ENCODE measurements at regions not wholly inside any gene's neighbourhood (a gene's known extent, or its start where the extent isn't known, plus 50 kb on each side); places are given as distances from the start of the nearest gene placed in this dataset.

DNA sequence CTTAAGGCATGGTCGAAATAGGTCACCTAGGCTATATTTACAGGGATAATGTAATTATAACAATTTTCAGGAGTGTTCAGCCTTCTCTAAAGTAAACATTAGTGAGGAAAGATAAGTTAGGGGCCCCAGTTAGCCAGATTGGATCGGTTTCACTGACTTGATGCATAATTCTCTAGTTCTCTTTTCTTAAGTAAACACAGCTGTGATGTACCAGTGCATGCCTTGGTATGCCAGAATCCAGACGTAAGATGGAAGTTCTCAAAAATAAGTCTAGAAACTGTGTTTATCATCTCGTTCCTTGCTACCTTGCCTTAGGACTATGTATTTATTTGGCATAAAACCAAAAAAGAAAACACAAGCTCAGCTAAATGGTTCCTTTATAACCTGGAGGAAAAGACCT lies 442.2 kb upstream of the CLINT1 start:
- 49% methylated on average over 4 of the region's 4 CpGs for WGBS (ENCODE audit: insufficient coverage)
- DNase-seq, result no peak
- H3K9me3 Mint-ChIP-seq, result peaks cover 4 to 6% of the 10 kb centered on the region in 2 donors
- Histone ChIP-seq H3K36me3 (ENCODE audit: control insufficient read depth, insufficient read depth, low read length) (no peaks in the 10 kb centered on the region), H3K27me3 (ENCODE audit: control insufficient read depth, insufficient read depth, low read length) (no peaks in the 10 kb centered on the region), H3K27ac (ENCODE audit: low read length) (no peak overlapping the region), H3K9me3 (ENCODE audit: control insufficient read depth, insufficient read depth, low read length) (no peaks in the 10 kb centered on the region), H3K4me3 (ENCODE audit: low read length) (no peak overlapping the region), H3K4me1 (ENCODE audit: control insufficient read depth, insufficient read depth, low read length) (no peaks in the 10 kb centered on the region)
- H3K27ac Mint-ChIP-seq, result no peak overlapping the region
- peaks cover 0 to 3% of the 10 kb centered on the region in 2 donors for H3K27me3 Mint-ChIP-seq (ENCODE audit: low read depth in 2 of 2)
- H3K4me3 Mint-ChIP-seq, result no peak overlapping the region
- intact Hi-C loops (cut with micrococcal nuclease), result no loop called here
- no peaks in the 10 kb centered on the region for H3K4me1 Mint-ChIP-seq
- TF ChIP-seq, protein P1, sequence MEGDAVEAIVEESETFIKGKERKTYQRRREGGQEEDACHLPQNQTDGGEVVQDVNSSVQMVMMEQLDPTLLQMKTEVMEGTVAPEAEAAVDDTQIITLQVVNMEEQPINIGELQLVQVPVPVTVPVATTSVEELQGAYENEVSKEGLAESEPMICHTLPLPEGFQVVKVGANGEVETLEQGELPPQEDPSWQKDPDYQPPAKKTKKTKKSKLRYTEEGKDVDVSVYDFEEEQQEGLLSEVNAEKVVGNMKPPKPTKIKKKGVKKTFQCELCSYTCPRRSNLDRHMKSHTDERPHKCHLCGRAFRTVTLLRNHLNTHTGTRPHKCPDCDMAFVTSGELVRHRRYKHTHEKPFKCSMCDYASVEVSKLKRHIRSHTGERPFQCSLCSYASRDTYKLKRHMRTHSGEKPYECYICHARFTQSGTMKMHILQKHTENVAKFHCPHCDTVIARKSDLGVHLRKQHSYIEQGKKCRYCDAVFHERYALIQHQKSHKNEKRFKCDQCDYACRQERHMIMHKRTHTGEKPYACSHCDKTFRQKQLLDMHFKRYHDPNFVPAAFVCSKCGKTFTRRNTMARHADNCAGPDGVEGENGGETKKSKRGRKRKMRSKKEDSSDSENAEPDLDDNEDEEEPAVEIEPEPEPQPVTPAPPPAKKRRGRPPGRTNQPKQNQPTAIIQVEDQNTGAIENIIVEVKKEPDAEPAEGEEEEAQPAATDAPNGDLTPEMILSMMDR (IDR thresholded peaks at IDR 0.05), result no peak
- no peaks in the 10 kb centered on the region for H3K36me3 Mint-ChIP-seq
- no peak for ATAC-seq

DNA sequence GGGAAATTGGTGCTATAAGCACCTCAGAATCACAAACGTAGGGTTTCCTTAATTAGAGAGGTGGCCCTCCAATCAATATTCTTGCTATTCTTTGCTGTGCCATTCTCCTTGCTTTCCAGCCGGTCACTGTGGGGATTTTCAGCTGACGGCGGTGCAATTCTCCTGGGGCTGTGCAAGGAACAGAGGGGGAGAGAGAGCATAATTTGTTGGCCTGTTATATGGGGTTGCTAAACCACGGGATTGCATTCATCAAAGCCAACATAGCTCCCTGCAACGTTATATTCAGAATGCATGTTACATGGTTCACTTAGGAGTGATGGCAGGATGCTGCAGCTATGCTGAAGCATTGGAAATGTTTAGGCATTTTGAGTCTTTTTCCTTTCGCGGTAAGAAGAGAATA lies 441.3 kb upstream of the CLINT1 start:
- H3K9me3 Mint-ChIP-seq, result peaks cover 4 to 6% of the 10 kb centered on the region in 2 donors
- no peak for ATAC-seq
- Histone ChIP-seq H3K27ac (ENCODE audit: low read length) (no peak overlapping the region), H3K4me1 (ENCODE audit: control insufficient read depth, insufficient read depth, low read length) (no peaks in the 10 kb centered on the region), H3K27me3 (ENCODE audit: control insufficient read depth, insufficient read depth, low read length) (no peaks in the 10 kb centered on the region), H3K9me3 (ENCODE audit: control insufficient read depth, insufficient read depth, low read length) (no peaks in the 10 kb centered on the region), H3K4me3 (ENCODE audit: low read length) (no peak overlapping the region), H3K36me3 (ENCODE audit: control insufficient read depth, insufficient read depth, low read length) (no peaks in the 10 kb centered on the region)
- 70% methylated on average over 8 of the region's 8 CpGs for WGBS (ENCODE audit: insufficient coverage)
- peaks cover 0 to 3% of the 10 kb centered on the region in 2 donors for H3K27me3 Mint-ChIP-seq (ENCODE audit: low read depth in 2 of 2)
- no peak overlapping the region for H3K27ac Mint-ChIP-seq
- intact Hi-C loops (cut with micrococcal nuclease), result no loop called here
- no peaks in the 10 kb centered on the region for H3K4me1 Mint-ChIP-seq
- H3K36me3 Mint-ChIP-seq, result no peaks in the 10 kb centered on the region
- no peak overlapping the region for H3K4me3 Mint-ChIP-seq
- TF ChIP-seq, protein P1 (IDR thresholded peaks at IDR 0.05), result no peak
- no peak for DNase-seq

DNA sequence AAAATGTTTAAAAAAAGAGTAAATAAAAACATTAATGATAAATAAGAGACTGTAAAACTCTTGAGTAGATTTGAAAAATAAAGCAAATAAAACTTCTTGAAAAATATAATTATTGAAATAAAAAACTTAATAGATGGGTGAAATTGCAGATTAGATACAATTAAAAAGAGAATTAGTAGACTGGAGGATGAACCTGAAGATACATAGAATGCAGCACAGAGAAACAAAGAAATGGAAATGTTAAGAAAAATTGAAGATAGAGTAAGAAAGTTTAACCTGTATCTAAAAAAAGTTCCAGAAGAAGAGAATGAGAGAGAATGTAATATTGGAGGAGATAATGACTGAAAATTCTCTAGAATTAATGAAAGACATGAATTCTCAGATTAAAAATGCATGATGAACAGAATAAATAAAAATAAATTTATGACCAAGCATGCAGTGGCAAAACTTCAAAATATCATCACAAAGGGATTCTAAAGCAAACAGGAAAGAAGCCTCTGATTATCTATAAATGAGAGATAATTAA lies 438.1 kb upstream of the CLINT1 start:
- peaks cover 0 to 3% of the 10 kb centered on the region in 2 donors for H3K27me3 Mint-ChIP-seq (ENCODE audit: low read depth in 2 of 2)
- no peaks in the 10 kb centered on the region for H3K9me3 ChIP-seq (ENCODE audit: control insufficient read depth, insufficient read depth, low read length)
- H3K9me3 Mint-ChIP-seq, result peaks cover 6 to 7% of the 10 kb centered on the region in 2 donors
- no peaks in the 10 kb centered on the region for H3K36me3 ChIP-seq (ENCODE audit: control insufficient read depth, insufficient read depth, low read length)
- intact Hi-C loops (cut with micrococcal nuclease), result no loop called here
- TF ChIP-seq, protein P1 (IDR thresholded peaks at IDR 0.05), result no peak
- no peaks in the 10 kb centered on the region for H3K4me1 ChIP-seq (ENCODE audit: control insufficient read depth, insufficient read depth, low read length)
- no peak for DNase-seq
- H3K36me3 Mint-ChIP-seq, result no peaks in the 10 kb centered on the region
- ATAC-seq, result no peak
- H3K4me3 ChIP-seq (ENCODE audit: low read length), result no peak overlapping the region
- no peaks in the 10 kb centered on the region for H3K27me3 ChIP-seq (ENCODE audit: control insufficient read depth, insufficient read depth, low read length)
- no peak overlapping the region for H3K4me3 Mint-ChIP-seq
- H3K27ac Mint-ChIP-seq, result no peak overlapping the region
- H3K4me1 Mint-ChIP-seq, result no peaks in the 10 kb centered on the region
- H3K27ac ChIP-seq (ENCODE audit: low read length), result no peak overlapping the region

DNA sequence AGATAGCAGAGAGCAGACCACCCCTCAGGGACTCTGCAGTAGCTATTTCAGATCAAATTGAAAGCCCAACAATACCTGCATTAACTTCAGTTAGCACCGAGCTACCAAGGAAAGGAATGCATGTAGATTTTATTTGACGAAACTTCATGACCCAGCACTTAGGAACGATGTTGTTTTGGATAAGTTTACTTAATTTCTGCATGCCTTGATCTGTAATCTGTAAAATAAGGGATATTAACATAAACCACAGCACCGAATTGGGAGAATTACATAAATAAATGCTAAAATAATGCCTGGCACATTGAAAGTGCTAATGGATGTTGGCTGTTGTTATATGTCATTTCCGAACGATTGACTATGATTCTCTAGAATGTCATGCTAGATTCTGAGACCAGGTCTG lies 435.8 kb upstream of the CLINT1 start:
- TF ChIP-seq, protein P1 (IDR thresholded peaks at IDR 0.05), result no peak
- H3K36me3 Mint-ChIP-seq, result no peaks in the 10 kb centered on the region
- no peaks in the 10 kb centered on the region for H3K36me3 ChIP-seq (ENCODE audit: control insufficient read depth, insufficient read depth, low read length)
- H3K9me3 Mint-ChIP-seq, result peaks cover 6 to 7% of the 10 kb centered on the region in 2 donors
- no peak overlapping the region for H3K27ac Mint-ChIP-seq
- no peak overlapping the region for H3K27ac ChIP-seq (ENCODE audit: low read length)
- H3K4me3 Mint-ChIP-seq, result no peak overlapping the region
- H3K4me1 ChIP-seq (ENCODE audit: control insufficient read depth, insufficient read depth, low read length), result no peaks in the 10 kb centered on the region
- no peaks in the 10 kb centered on the region for H3K27me3 ChIP-seq (ENCODE audit: control insufficient read depth, insufficient read depth, low read length)
- intact Hi-C loops (cut with micrococcal nuclease), result no loop called here
- no peak overlapping the region for H3K4me3 ChIP-seq (ENCODE audit: low read length)
- no peaks in the 10 kb centered on the region for H3K4me1 Mint-ChIP-seq
- ATAC-seq, result no peak
- no peaks in the 10 kb centered on the region for H3K9me3 ChIP-seq (ENCODE audit: control insufficient read depth, insufficient read depth, low read length)
- no peak for DNase-seq
- WGBS (ENCODE audit: insufficient coverage), result 80% methylated on average over 6 of the region's 6 CpGs
- peaks cover 0 to 3% of the 10 kb centered on the region in 2 donors for H3K27me3 Mint-ChIP-seq (ENCODE audit: low read depth in 2 of 2)

Measured in natural killer cell (primary cell).